Uterus (tissue), 2 donors: ENCODE measurements at regions not wholly inside any gene's neighbourhood (a gene's known extent, or its start where the extent isn't known, plus 50 kb on each side); places are given as distances from the start of the nearest gene placed in this dataset.

Experiments used
- POLR2A ChIP-seq, 2 donors: fragments of 450-650 bp; IDR thresholded peaks; one replicate each; pipeline ENCODE4 v1.6.1; 2016; ENCODE audit warnings: antibody characterized with exemption in 2 of 2, mild to moderate bottlenecking in 1 of 2, moderate library complexity in 1 of 2
- TF ChIP-seq, protein P1 (sequence below), 4 experiments: fragments of 200-600 bp in 2 of 4; fragments of 450-650 bp in 2 of 4; sonication (generic) in 2 of 4; IDR thresholded peaks; one replicate each; pipeline ENCODE4 v1.5.1; 2016 to 2019; ENCODE audit warnings: antibody characterized with exemption in 4 of 4, mild to moderate bottlenecking in 2 of 4, moderate library complexity in 1 of 4

DNA sequence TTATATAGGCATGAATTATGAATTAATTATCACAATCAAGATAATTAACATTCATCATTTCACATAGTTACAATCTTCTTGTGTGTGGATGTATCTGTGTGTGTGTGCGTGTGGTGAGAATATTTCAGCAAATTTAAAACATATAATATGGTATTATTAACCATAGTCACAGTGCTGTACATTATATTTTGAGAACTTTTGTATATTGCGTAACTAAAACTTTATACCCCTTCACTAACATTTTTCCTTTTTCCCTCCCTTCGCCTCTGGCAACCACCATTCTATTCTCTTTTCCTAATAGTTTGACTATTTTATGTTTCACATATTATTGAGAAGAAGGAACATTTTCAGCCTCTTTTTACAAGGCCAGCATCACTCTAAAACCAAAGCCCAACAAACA, 176.8 kb downstream of the HTR1B start:
- TF ChIP-seq, protein P1, sequence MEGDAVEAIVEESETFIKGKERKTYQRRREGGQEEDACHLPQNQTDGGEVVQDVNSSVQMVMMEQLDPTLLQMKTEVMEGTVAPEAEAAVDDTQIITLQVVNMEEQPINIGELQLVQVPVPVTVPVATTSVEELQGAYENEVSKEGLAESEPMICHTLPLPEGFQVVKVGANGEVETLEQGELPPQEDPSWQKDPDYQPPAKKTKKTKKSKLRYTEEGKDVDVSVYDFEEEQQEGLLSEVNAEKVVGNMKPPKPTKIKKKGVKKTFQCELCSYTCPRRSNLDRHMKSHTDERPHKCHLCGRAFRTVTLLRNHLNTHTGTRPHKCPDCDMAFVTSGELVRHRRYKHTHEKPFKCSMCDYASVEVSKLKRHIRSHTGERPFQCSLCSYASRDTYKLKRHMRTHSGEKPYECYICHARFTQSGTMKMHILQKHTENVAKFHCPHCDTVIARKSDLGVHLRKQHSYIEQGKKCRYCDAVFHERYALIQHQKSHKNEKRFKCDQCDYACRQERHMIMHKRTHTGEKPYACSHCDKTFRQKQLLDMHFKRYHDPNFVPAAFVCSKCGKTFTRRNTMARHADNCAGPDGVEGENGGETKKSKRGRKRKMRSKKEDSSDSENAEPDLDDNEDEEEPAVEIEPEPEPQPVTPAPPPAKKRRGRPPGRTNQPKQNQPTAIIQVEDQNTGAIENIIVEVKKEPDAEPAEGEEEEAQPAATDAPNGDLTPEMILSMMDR (IDR thresholded peaks at IDR 0.05), result no peak
- TF ChIP-seq POLR2A (IDR thresholded peaks at IDR 0.05), result no peak
